Right lobe of liver (tissue), 4 donors: ENCODE measurements at regions not wholly inside any gene's neighbourhood (a gene's known extent, or its start where the extent isn't known, plus 50 kb on each side); places are given as distances from the start of the nearest gene placed in this dataset.

ENCODE experiments used
- POLR2A ChIP-seq: fragments of 450-650 bp; IDR thresholded peaks from one replicate; pipeline ENCODE4 v1.6.1; 2017; ENCODE audit warnings: antibody characterized with exemption, mild to moderate bottlenecking
- TF ChIP-seq, protein P1 (sequence below), 4 donors: fragments of 200-600 bp in 3 of 4; fragments of 450-650 bp in 1 of 4; IDR thresholded peaks; one replicate each; pipeline versions ENCODE4 v1.5.1 to v1.8.0; 2016 to 2022; ENCODE audit warnings: antibody characterized with exemption in 4 of 4, mild to moderate bottlenecking in 2 of 4
- donor health status: DM: no; HTN: no; CAD: no.
- donor health status: DM: no; HTN: no; CAD: no.
- donor health status: DM: no; HTN: yes; CAD: no.

DNA sequence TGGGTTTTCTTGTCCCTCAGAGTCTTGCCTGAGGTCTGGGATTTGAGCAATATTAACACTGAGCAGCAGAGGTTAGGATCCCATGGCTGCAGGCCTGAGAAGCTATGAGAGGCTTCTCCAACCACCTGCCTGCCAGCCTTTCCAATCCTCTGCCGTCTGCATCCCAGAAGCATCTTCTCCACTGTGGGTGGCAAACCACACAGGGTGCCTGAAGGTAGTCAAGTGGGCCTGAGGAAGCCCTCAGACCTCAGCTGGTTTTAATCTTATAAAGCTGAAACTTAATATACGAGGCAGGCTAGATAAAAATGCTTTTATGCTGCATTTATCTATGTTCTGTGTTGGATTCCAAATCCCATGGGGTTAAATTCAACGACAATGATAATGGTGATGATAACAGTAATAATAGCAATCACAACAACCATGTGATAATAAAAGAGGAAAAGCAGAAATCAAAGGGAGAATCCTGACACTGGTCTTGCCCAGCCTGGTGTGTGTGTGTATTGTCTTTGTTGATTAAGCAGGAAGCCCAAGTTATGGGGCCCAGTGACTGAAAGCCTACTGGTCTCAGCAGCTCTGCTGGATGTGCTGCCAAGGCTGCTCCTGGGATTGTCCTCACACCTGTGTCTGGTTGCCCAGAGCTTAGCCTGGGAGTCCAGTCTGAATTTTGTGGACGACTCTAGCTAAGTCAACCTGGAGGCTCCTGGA is 59.7 kb upstream of the LDAH start:
- TF ChIP-seq, protein P1, sequence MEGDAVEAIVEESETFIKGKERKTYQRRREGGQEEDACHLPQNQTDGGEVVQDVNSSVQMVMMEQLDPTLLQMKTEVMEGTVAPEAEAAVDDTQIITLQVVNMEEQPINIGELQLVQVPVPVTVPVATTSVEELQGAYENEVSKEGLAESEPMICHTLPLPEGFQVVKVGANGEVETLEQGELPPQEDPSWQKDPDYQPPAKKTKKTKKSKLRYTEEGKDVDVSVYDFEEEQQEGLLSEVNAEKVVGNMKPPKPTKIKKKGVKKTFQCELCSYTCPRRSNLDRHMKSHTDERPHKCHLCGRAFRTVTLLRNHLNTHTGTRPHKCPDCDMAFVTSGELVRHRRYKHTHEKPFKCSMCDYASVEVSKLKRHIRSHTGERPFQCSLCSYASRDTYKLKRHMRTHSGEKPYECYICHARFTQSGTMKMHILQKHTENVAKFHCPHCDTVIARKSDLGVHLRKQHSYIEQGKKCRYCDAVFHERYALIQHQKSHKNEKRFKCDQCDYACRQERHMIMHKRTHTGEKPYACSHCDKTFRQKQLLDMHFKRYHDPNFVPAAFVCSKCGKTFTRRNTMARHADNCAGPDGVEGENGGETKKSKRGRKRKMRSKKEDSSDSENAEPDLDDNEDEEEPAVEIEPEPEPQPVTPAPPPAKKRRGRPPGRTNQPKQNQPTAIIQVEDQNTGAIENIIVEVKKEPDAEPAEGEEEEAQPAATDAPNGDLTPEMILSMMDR (IDR thresholded peaks at IDR 0.05): no peak
- TF ChIP-seq POLR2A: no peak
